ENCODE measurements at regions not wholly inside any gene's neighbourhood (a gene's known extent, or its start where the extent isn't known, plus 50 kb on each side); places are given as distances from the start of the nearest gene placed in this dataset.

- no peaks in the 10 kb centered on the region for H3K36me3 ChIP-seq
- ATAC-seq (no peak), DNase-seq (no peak)
- no peak overlapping the region for H3K27ac ChIP-seq
- no peaks in the 10 kb centered on the region for H3K4me1 ChIP-seq
- no peak overlapping the region for H3K4me3 ChIP-seq
- TF ChIP-seq POLR2A (IDR thresholded peaks at IDR 0.05): no peak
- TF ChIP-seq CTCF (IDR thresholded peaks at IDR 0.05 in 4 of 5, conservative IDR thresholded peaks at IDR 0.05 in 1 of 5): no peak
- no peaks in the 10 kb centered on the region for H3K9me3 ChIP-seq
- intact Hi-C loops (cut with DNase I; ENCODE audit: low total_unique reads) (no loop called here), in situ Hi-C loops (cut with MboI; ENCODE audit: low sequenced_read_pairs in 4 of 4) (no loop called here)
- H3K27me3 ChIP-seq: no peaks in the 10 kb centered on the region
Observed at GRCh38 chr7:126202177-126202576, 1050.6 kb downstream of the GRM8 start.

GRCh38 chr7:126185959-126186580, 1066.7 kb downstream of the GRM8 start:
- Histone ChIP-seq H3K4me1 (no peaks in the 10 kb centered on the region), H3K27me3 (no peaks in the 10 kb centered on the region), H3K9me3 (no peaks in the 10 kb centered on the region), H3K36me3 (no peaks in the 10 kb centered on the region), H3K4me3 (no peak overlapping the region), H3K27ac (no peak overlapping the region)
- intact Hi-C loops (cut with DNase I; ENCODE audit: low total_unique reads): no loop called here
- no peak for DNase-seq
- no peak for TF ChIP-seq CTCF (IDR thresholded peaks at IDR 0.05 in 4 of 5, conservative IDR thresholded peaks at IDR 0.05 in 1 of 5)
- TF ChIP-seq POLR2A (IDR thresholded peaks at IDR 0.05): no peak
- ATAC-seq: no peak
- in situ Hi-C loops (cut with MboI; ENCODE audit: low sequenced_read_pairs in 4 of 4): no loop called here

GRCh38 chr7:126179916-126180315, 1072.8 kb downstream of the GRM8 start:
- in situ Hi-C loops (cut with MboI; ENCODE audit: low sequenced_read_pairs in 4 of 4) (no loop called here), intact Hi-C loops (cut with DNase I; ENCODE audit: low total_unique reads) (no loop called here)
- no peak for ATAC-seq
- DNase-seq: no peak
- Histone ChIP-seq H3K27me3 (no peaks in the 10 kb centered on the region), H3K27ac (no peak overlapping the region), H3K36me3 (no peaks in the 10 kb centered on the region), H3K4me3 (no peak overlapping the region), H3K4me1 (no peaks in the 10 kb centered on the region), H3K9me3 (no peaks in the 10 kb centered on the region)
- TF ChIP-seq CTCF (IDR thresholded peaks at IDR 0.05 in 4 of 5, conservative IDR thresholded peaks at IDR 0.05 in 1 of 5): no peak
- TF ChIP-seq POLR2A (IDR thresholded peaks at IDR 0.05): no peak

GRCh38 chr7:126178865-126179264, 1073.9 kb downstream of the GRM8 start:
- Histone ChIP-seq H3K9me3 (no peaks in the 10 kb centered on the region), H3K4me3 (no peak overlapping the region), H3K27me3 (no peaks in the 10 kb centered on the region), H3K27ac (no peak overlapping the region), H3K36me3 (no peaks in the 10 kb centered on the region), H3K4me1 (no peaks in the 10 kb centered on the region)
- ATAC-seq (no peak), DNase-seq (no peak)
- intact Hi-C loops (cut with DNase I; ENCODE audit: low total_unique reads) (no loop called here), in situ Hi-C loops (cut with MboI; ENCODE audit: low sequenced_read_pairs in 4 of 4) (no loop called here)
- TF ChIP-seq CTCF (IDR thresholded peaks at IDR 0.05 in 4 of 5, conservative IDR thresholded peaks at IDR 0.05 in 1 of 5) (no peak), POLR2A (IDR thresholded peaks at IDR 0.05) (no peak)

- ATAC-seq (no peak), DNase-seq (no peak)
- Histone ChIP-seq H3K9me3 (no peaks in the 10 kb centered on the region), H3K4me3 (no peak overlapping the region), H3K36me3 (no peaks in the 10 kb centered on the region), H3K27me3 (no peaks in the 10 kb centered on the region), H3K27ac (no peak overlapping the region), H3K4me1 (no peaks in the 10 kb centered on the region)
- no peak for TF ChIP-seq POLR2A (IDR thresholded peaks at IDR 0.05)
- no peak for TF ChIP-seq CTCF (IDR thresholded peaks at IDR 0.05 in 4 of 5, conservative IDR thresholded peaks at IDR 0.05 in 1 of 5)
- in situ Hi-C loops (cut with MboI; ENCODE audit: low sequenced_read_pairs in 4 of 4): no loop called here
- intact Hi-C loops (cut with DNase I; ENCODE audit: low total_unique reads): no loop called here
Observed at GRCh38 chr7:126177782-126178181, 1075.0 kb downstream of the GRM8 start.

All from gastrocnemius medialis (tissue), 4 donors.